ENCODE measurements at regions not wholly inside any gene's neighbourhood (a gene's known extent, or its start where the extent isn't known, plus 50 kb on each side); places are given as distances from the start of the nearest gene placed in this dataset.

- no peak for DNase-seq
Observed at GRCh38 chr14:85293612-85294234, 236.2 kb upstream of the FLRT2 start.

DNA sequence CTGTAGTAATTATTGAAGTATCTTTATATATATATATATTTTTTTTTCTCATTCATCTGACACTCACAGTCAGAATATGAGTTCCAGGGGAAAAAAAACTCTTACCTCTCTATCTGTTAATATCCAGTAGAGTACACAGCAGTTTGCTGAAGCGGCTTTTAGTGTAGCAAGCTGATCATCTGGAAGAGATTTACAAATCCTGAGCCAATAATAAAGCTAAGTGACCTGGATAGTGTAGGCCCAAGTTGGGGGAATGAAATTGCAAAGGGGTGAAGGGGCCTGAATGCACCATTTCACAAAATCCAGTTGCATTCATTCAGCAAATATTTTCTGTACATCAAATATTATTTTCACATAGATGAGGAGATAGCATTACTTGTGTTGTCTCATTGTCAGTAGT, 234.6 kb upstream of the FLRT2 start:
- DNase-seq: no peak

DNA sequence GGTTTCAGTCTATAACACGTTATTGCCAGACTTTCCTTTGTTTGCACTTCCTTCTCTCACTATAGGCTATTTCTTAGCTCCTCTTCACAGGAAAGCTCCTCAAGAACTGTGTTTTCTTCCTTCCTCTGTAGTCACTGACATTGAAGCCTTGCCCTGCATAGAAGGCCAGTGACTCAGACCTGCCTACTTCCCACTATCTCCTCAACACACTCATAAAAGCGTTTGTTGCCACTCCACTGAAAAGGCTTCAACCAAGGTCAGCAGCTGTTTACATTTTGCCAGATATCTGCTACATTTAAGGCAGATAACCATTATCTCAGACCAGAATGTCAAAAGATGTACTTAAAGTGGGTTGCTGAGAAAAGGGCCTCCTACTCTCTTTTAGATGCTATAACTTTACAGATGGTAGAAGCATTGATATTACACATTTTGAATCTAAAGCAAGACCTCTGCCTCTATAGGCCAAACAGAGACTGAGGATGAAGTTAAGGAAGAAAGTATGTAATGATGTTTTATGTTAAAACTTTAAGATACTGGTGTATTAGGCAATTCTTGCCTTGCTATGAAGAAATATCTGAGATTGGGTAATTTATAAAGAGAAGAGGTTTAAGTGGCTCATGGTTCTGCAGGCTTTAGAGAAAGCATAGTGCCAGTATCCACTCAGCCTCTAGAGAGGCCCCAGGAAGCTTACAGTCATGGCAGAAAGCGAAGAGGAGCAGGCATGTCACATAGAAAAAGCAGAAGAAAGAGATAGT, 233.3 kb upstream of the FLRT2 start:
- no peak for DNase-seq

- DNase-seq: no peak
Observed at GRCh38 chr14:85300107-85300506, 229.8 kb upstream of the FLRT2 start.

- DNase-seq: no peak
Observed at GRCh38 chr14:85301506-85301905, 228.4 kb upstream of the FLRT2 start.

DNA sequence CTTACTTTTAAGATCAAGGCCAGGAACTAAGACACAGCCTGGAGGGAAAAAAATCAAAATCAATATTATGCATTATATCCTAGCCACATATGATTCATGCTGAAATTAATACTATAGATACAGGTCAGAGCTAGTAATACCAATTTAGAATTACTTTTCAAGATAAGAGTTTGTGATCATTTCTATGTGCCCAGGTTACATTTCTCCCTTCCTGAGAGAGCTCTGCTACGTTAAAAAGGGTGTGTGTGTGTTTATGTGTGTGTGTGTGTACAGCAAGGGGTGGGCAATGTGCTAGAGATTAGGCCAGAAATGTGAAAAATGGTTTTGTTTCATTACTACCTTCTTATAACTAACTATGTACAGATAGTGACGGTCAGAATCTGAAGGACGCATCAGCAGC, 223.9 kb upstream of the FLRT2 start:
- DNase-seq: no peak

DNA sequence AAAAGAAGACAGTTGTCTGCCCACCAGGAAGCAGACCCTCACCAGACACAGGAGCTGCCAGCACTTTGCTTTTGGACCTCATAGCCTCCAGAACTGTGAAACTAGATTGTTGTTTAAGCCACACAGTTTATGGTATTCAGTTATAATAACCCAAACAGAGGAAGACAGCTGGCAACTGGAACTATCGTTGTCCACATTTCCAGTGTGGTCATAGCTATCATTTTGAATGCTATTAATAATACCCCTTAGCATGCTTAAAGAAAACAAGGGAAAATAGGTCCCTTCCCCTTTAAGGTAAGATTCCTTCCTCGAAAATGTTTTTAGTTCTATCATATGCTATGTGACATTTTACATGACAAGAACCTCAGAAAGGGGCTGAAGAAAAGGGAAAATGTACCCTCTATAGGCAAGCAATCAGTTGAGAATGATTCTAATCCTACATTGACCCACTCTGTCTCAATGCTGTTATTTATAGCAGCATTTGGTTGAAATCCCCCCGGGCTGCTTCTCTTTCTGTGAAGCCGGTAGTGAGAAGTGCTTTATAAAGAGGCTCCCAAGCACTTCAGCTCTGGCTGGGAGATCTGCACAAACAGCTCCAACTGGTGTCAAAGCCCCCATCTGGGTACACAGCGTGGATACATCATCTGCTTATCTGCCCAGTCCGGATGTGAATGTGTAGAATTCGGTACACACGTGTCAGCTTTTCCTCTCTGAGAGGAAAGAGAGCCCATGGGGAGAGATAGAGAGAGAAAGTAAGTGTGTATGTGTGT, 221.2 kb upstream of the FLRT2 start:
- DNase-seq: no peak

DNA sequence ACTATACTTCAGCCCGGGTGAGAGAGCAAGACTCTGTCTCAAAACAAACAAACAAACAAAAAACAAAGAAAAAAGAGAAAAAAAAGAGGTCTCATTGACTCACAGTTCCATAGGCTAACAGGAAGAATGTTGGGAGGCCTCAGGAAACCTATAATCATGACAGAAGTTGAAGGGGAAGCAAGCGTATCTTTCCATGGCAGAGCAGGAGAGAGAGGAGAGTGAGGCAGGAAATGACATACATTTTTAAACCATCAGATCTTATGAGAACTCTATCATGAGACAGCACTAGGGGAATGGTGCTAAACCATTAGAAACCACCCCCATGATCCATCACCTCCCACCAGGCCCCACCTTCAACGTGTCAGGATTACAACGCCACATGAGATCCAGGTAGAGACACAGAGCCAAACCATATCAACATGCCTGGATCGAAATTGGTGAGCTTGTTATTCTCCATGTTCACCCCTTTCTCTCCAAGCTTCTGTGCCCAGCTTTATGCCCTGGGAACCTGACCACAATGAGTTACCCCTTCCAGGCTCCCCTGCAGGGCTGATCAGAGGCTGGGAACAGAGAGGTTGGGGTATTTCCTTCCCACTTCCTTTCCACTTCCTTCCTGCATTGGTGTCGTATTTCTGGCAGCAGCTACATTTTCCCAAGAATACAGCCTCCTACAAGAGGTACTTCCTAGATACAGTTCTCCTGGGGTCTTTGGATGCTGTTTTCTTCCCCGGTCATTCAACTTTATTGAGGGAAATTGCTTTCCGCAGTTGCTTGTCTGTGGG, 219.3 kb upstream of the FLRT2 start:
- no peak for DNase-seq

DNA sequence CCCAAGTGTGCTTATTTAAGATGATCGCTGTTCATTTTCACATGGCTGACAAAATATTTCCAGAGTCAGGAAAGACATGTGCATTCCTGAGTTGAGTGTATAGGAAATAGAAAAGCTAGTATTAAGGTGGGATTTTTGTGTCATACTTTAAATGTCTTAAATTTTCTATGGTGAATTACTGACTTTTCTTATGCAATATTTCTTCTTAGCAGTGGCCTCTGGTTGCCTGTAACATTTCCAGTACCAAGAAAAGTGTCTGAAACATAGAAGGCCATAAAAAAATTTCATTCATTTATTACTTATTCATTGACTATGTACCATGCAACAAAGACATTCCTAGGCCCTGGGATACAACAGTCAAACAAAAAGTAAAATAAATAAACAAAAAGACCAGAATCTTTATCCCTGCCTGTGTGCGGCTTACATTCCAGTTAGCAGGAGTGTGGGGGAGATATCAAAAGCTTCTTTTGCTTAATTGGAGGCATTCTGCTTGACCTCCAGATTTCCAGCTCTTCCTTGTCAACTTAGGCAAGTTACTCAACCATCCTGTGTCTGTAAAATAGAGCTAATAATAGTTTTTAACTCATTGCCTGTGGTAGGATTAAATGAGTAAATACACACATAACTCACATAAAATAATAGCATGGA, 216.3 kb upstream of the FLRT2 start:
- no peak for DNase-seq

DNA sequence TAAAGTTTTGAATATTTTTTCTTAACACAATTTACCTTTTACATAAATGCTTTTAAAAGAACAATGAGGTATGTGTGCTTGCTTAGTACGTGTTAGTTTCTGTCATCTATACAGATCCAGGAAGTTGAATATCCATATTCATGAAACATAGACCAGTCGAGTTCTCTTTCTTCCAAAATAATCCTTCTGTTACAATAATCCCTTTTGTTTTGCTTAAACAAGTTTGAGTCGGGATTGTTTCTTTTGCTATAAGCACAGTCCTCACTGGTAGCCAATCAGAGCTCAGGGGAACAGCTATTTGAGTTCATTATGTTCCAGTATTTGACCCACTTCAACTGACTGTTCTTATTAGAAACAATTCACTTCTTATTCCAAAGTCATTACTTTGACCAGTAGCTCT, 214.7 kb upstream of the FLRT2 start:
- no peak for DNase-seq

GRCh38 chr14:85315733-85316290, 214.1 kb upstream of the FLRT2 start:
- DNase-seq: no peak

- no peak for DNase-seq
Observed at GRCh38 chr14:85316701-85317410, 213.1 kb upstream of the FLRT2 start.

- no peak for DNase-seq
Observed at GRCh38 chr14:85317491-85318021, 212.4 kb upstream of the FLRT2 start.

DNA sequence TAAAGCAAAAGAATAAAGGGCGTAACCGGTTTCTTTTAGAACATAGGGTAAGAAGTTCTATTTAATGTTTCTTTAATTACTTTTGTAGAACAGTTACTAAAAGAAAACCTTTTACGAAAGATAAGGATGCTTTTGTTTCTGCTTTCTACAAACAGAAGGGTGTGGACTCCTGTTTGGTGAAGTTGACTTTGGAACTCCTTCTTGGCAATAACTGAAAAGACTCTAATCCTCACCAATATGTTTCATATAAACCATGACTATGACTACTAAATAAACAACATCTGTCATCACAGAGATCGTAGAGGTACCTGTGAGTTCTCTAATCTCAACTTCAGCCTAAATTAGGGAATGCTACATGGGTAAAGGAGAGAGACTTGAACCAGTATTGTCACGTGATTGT, 210.8 kb upstream of the FLRT2 start:
- DNase-seq: no peak

GRCh38 chr14:85319998-85320630, 209.8 kb upstream of the FLRT2 start:
- no peak for DNase-seq

DNA sequence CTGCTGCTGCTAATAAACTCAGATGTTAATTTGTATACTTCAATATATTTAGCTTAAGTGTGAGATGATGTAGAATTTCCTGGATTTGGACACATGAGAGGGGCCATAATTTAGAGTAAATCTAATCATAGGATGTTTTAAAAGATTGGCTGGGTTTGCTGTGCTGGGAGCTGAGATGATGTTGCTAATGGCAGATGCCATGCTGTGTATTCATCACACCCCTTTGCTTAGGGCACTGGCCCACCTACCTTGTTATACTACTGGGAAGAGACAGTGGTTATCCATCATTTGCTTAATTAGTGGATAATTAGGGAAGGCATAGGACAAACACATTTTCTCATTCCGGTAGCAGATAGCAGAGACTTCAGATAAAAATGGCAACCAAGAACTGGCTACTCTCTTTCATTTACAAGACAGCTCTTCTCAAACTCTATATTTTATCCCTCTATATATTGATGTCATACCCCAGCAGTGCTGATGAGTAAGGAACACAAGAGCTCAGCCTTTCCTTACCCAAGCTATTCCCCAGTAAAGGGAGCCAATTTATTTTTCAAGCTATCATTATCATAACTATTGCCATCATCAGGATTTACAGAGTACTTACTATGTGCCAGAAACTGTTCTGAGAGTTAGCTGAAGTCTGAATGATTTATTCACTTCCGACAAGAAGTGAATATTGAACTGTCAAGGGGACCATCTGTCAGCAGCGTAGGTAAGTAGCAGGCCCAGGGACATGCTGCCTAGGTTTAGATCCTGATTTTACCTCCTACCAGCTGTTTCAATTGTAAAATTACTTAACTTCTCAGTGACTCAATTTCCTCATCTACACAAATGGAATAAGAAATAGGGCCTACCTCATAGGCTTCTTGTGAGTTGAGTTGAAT, 204.6 kb upstream of the FLRT2 start:
- no peak for DNase-seq

- DNase-seq: no peak
Observed at GRCh38 chr14:85332401-85332800, 197.5 kb upstream of the FLRT2 start.

DNA sequence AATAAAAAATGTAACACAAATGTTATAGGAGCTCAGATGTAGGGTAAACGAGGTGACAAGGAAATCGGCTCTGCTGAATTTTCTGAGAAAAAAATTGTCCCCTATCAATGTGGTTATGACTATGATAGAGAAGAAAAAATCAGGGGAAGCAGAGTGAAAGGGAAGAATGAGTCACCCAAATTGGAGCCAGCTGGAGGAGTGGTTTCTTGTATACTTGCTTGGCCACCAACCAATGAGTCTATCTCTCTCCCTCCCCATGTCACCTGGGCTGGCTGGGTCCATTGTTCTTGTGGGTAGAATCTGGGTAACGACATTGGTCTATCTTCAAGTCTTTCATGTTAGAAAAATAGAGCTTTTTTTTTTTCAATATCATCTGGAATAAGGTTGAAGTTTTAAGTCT, 196.6 kb upstream of the FLRT2 start:
- DNase-seq: no peak

GRCh38 chr14:85333841-85334240, 196.1 kb upstream of the FLRT2 start:
- no peak for DNase-seq

DNA sequence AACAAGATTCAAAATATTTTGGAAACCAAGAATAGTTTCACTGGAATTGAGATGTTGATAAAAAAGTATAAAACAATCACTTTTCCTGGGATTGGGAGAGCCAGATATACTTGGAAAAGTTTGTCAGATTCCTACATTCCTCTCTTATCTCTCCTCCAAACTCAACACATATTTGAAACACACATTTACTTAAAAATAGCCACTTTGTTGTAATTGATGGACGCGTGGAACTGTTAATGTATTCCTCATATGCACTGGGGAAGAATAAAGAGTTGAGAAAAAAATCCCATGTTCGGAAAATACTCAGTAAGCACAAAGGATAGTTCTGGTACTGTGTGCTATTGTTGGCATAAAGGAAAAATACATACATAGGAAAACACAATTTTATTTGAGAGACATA, 195.6 kb upstream of the FLRT2 start:
- no peak for DNase-seq
